Parathyroid adenoma (tissue), 2 donors: ENCODE measurements at regions not wholly inside any gene's neighbourhood (a gene's known extent, or its start where the extent isn't known, plus 50 kb on each side); places are given as distances from the start of the nearest gene placed in this dataset.

Experiments used
- H2AFZ ChIP-seq: fragments of 300-600 bp; sonication (generic); one replicate; pipeline ENCODE4 v1.7.0; 2017; ENCODE audit warnings: antibody characterized with exemption, mild to moderate bottlenecking
- H3K27ac ChIP-seq: fragments of 300-600 bp; sonication (generic); one replicate; pipeline ENCODE4 v1.7.0; 2017
- H3K27me3 ChIP-seq: fragments of 300-600 bp; sonication (generic); one replicate; pipeline ENCODE4 v1.7.0; 2017; ENCODE audit warnings: low read length; ENCODE audit not compliant: control insufficient read depth, insufficient read depth
- H3K36me3 ChIP-seq: fragments of 300-600 bp; sonication (generic); one replicate; pipeline ENCODE4 v1.7.0; 2017; ENCODE audit warnings: low read length; ENCODE audit not compliant: control insufficient read depth, insufficient read depth
- H3K4me1 ChIP-seq: fragments of 300-600 bp; sonication (generic); one replicate; pipeline ENCODE4 v1.7.0; 2017; ENCODE audit warnings: control low read depth
- H3K4me2 ChIP-seq: fragments of 300-600 bp; sonication (generic); one replicate; pipeline ENCODE4 v1.7.0; 2017; ENCODE audit warnings: low read length
- H3K4me3 ChIP-seq: fragments of 300-600 bp; sonication (generic); one replicate; pipeline ENCODE4 v1.7.0; 2017; ENCODE audit warnings: low read depth, low read length
- H3K79me2 ChIP-seq: fragments of 300-600 bp; sonication (generic); one replicate; pipeline ENCODE4 v1.7.0; 2017; ENCODE audit warnings: control low read depth
- H3K9ac ChIP-seq: fragments of 300-600 bp; sonication (generic); one replicate; pipeline ENCODE4 v1.7.0; 2017; ENCODE audit warnings: mild to moderate bottlenecking
- H3K9me3 ChIP-seq: fragments of 300-600 bp; sonication (generic); one replicate; pipeline ENCODE4 v1.7.0; 2017; ENCODE audit warnings: low read length; ENCODE audit not compliant: control insufficient read depth
- TF ChIP-seq, protein P1 (sequence below): fragments of 300-600 bp; sonication (generic); IDR thresholded peaks from one replicate; pipeline ENCODE4 v1.7.0; 2017; ENCODE audit warnings: antibody characterized with exemption, mild to moderate bottlenecking
- donor health status: primary hyperparathyroidism.

DNA sequence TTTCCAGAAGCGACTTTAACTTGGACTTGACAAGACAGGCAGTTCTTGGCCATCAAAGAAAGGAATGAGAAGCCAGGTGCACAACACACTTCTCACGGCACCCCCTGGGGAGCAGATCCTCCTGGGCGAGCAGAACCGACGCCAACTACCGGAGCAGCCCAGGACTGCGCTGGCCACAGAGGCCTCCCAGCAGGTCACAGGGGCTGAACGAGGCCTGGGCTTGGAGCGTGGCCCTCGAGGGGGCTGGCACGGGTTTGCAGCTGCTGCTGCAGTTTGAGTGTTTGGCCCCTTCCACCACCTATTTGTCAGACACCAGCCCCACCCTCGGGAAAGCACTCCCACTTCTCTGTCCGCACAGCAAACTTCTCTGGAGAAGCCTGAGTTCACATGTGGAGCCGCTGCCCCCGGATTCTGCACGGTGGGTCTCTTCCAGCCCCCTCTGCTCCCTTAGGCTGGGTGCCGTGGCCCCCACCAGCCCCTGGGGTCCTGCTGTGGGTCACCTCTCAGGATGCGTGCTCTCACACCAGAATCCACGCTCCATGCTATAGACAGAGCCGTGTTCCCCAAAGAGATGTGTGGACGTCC, 306.7 kb upstream of the SALL3 start:
- no peak overlapping the region for H3K9ac ChIP-seq
- H3K9me3 ChIP-seq: no peaks in the 10 kb centered on the region
- no peak overlapping the region for H3K4me2 ChIP-seq
- no peaks in the 10 kb centered on the region for H3K4me1 ChIP-seq
- no peaks in the 10 kb centered on the region for H3K27me3 ChIP-seq
- TF ChIP-seq, protein P1, sequence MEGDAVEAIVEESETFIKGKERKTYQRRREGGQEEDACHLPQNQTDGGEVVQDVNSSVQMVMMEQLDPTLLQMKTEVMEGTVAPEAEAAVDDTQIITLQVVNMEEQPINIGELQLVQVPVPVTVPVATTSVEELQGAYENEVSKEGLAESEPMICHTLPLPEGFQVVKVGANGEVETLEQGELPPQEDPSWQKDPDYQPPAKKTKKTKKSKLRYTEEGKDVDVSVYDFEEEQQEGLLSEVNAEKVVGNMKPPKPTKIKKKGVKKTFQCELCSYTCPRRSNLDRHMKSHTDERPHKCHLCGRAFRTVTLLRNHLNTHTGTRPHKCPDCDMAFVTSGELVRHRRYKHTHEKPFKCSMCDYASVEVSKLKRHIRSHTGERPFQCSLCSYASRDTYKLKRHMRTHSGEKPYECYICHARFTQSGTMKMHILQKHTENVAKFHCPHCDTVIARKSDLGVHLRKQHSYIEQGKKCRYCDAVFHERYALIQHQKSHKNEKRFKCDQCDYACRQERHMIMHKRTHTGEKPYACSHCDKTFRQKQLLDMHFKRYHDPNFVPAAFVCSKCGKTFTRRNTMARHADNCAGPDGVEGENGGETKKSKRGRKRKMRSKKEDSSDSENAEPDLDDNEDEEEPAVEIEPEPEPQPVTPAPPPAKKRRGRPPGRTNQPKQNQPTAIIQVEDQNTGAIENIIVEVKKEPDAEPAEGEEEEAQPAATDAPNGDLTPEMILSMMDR: no peak
- H3K27ac ChIP-seq: no peak overlapping the region
- H3K36me3 ChIP-seq: no peaks in the 10 kb centered on the region
- H3K79me2 ChIP-seq: no peaks in the 10 kb centered on the region
- no peak overlapping the region for H3K4me3 ChIP-seq
- no peak overlapping the region for H2AFZ ChIP-seq

DNA sequence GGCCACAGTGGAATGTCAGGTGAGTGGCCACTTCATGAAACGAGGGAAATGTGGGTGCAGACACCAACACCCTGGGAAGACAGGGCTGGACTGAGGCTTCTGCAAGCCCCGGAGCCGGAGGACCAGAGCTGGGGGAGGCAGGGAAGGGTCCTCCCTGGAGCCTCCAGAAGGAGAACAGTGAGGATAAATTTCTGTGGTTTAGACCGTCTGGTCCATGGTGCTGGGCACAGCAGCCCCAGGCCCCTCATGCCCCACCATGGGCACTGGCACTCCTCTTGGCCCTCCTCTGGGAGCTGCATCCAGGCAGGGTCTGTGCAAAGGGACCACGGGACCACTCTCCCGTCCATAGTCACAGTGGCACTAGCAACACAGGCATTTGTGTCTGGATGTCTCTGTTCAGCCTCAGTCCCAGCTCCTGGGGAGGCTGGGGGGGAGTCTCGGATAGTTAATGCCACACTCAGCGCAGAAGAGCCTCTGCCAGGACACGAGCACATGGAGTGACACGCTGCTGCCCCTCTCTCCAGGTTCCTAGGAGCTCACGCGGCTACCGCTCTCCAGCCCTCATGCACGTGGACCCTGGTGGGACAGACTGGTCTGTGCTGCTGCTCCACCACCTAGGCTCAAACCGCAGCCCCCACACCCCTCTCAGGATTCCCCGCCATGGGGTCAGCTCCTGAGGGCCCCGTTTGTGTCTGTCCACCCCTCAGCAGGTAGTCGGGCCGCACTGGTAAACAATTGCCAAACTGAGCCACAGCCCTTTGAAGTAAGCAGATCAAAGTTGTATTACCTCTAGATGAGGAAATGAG, 305.9 kb upstream of the SALL3 start:
- H3K9ac ChIP-seq: no peak overlapping the region
- no peak overlapping the region for H3K27ac ChIP-seq
- H3K9me3 ChIP-seq: no peaks in the 10 kb centered on the region
- no peaks in the 10 kb centered on the region for H3K4me1 ChIP-seq
- no peak overlapping the region for H2AFZ ChIP-seq
- no peaks in the 10 kb centered on the region for H3K36me3 ChIP-seq
- no peaks in the 10 kb centered on the region for H3K27me3 ChIP-seq
- TF ChIP-seq, protein P1: no peak
- H3K79me2 ChIP-seq: no peaks in the 10 kb centered on the region
- H3K4me3 ChIP-seq: no peak overlapping the region
- no peak overlapping the region for H3K4me2 ChIP-seq

DNA sequence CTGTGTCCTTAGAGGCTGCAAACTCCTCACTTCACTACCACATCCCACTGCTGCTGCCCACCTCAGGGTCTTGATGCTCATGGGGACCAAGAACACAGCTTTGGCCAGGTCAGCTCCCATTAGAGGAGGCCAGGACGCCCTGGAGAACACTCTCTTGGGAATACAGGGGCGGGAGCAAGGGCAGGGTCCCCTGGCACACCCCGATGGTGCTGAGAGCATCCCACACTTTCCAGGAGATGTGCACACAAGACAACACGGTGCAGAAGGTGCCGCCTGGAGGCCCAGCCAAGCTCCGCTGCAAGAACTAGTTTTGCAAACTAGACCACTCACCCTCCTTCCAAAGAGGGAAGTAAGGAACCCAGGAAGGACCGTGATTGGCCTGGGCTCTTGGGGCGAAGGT, 304.4 kb upstream of the SALL3 start:
- Histone ChIP-seq H3K36me3 (no peaks in the 10 kb centered on the region), H3K27me3 (no peaks in the 10 kb centered on the region), H3K4me3 (no peak overlapping the region), H3K4me2 (no peak overlapping the region), H3K9me3 (no peaks in the 10 kb centered on the region), H3K4me1 (no peaks in the 10 kb centered on the region), H2AFZ (no peak overlapping the region), H3K9ac (no peak overlapping the region), H3K79me2 (no peaks in the 10 kb centered on the region), H3K27ac (no peak overlapping the region)
- TF ChIP-seq, protein P1: no peak

DNA sequence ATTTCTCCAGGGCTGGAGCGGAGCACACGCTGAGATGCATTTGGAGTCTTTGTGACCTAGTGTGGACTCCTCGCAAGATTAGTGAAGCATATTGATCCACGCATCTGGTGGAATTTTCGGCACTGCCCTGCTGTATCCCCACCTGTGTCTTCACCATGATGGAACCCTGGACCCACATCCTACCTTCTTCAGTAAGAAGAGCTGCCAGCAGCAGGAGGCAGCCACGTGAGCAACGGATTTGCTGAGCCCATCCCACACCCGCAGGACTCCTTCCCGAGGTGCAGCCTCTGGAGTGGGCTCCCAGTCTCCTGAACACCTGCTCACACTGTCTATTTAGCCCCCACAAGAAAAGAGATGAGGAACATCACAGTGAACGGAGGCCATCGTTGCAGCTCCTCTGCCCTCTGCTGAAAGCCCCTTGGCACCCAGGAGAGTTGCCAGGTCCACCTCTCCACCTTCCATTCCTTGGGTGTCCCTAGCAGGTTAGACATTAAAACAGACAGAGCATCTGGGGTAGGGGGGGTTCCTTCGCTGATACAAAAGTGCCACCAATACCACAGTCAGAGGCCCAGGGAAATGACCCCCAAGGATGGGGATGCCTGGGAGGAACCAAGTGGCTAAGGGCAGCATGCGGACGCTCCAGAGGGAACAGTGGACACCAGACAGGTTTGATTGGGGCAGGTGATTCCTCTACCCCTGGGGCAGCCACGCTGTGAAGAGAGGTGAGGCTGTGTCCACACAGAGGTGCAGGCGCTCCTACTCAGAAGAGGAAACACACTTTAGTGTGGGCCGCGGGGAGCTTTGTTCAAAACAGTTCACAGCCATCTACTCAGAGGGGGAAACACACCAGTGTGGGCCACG, 302.8 kb upstream of the SALL3 start:
- Histone ChIP-seq H3K79me2 (no peaks in the 10 kb centered on the region), H3K4me2 (no peak overlapping the region), H3K36me3 (no peaks in the 10 kb centered on the region), H3K4me3 (no peak overlapping the region), H2AFZ (no peak overlapping the region), H3K27me3 (no peaks in the 10 kb centered on the region), H3K4me1 (no peaks in the 10 kb centered on the region), H3K9ac (no peak overlapping the region), H3K27ac (no peak overlapping the region), H3K9me3 (no peaks in the 10 kb centered on the region)
- TF ChIP-seq, protein P1: no peak
